ENCODE measurements at regions not wholly inside any gene's neighbourhood (a gene's known extent, or its start where the extent isn't known, plus 50 kb on each side); places are given as distances from the start of the nearest gene placed in this dataset.
"Not testable (repeated sequence)": the region's sequence is repeated elsewhere in the genome, so short reads cannot be mapped to it uniquely, and the experiment has no call there.

GRCh38 chr13:56713656-56714055, 427.1 kb upstream of the PRR20A start:
- no peak for DNase-seq (ENCODE audit: low read depth)

- no peak for DNase-seq (ENCODE audit: low read depth)
Observed at GRCh38 chr13:56718791-56719190, 421.9 kb upstream of the PRR20A start.

- DNase-seq (ENCODE audit: low read depth): no peak
Observed at GRCh38 chr13:56720841-56721240, 419.9 kb upstream of the PRR20A start.

DNA sequence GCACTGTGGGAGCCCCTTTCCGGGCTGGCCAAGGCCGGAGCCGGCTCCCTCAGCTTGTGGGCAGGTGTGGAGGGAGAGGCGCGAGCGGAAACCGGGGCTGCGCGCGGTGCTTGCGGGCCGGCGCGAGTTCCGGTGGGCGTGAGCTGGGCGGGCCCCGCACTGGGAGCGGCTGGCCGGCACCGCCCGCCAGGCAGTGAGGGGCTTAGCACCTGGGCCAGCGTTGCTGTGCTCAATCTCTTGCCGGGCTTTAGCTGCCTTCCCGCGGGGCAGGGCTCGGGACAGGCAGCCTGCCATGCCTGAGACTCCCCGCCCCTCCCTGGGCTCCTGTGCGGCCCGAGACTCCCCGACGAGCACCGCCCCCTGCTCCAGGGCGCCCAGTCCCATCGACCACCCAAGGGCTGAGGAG, 405.2 kb upstream of the PRR20A start:
- DNase-seq (ENCODE audit: low read depth): no peak

DNA sequence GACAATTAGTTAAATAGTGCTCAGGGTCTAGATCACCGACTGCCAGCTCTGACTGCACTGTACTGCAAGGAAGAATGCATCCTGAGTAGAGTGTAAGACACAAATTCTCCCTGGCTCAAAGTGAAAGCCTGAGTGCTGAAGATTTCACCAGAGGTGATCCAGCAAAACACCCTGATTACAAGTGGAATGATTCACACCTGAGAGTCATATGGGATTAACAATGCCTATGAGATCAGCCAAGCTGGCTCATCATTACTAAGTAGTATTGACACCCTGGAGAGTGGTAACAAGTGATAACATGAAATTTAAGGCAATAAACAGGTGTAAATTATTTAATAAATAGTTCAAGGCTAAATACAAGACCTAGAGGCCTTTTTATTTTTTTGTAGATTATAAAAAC, 403.8 kb upstream of the PRR20A start:
- no peak for DNase-seq (ENCODE audit: low read depth)

GRCh38 chr13:56752636-56753035, 388.1 kb upstream of the PRR20A start:
- no peak for DNase-seq (ENCODE audit: low read depth)

DNA sequence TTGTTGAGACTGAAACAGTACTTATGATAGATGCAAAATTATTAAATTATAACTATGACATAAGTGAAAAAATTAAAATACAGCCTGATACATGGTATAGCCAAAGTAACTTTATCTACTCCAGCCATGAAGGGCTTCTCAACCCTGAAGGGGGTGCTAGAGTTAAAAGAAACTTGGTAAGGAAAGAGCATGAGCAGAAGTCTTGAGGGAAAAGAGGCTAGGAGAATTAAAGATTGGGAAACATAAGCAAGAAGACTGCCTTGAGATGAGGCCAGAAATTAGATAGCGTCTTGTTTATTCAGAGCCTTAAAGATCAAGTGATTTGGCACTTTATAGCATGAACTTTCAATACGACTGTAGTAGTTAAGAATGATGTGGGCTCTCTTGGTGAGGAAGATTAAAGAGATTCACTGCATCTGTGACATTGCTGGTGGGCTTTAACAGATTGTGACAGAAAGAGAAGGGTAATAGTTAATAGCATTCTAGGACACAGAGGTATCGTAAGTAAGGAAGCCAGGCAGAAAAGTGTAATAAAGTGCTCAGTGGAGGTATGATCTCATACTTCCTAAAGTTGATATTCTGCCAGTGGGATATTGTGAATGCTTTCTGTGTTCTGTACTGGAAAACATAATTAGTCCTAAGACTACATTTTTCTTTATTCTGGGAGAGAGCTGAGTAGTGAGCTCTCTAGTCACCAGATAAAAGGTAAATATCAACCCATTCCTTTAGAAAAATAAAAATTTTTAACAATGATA, 385.4 kb upstream of the PRR20A start:
- DNase-seq (ENCODE audit: low read depth): no peak

GRCh38 chr13:56763333-56763732, 377.4 kb upstream of the PRR20A start:
- not testable (repeated sequence) for DNase-seq (ENCODE audit: low read depth)

DNA sequence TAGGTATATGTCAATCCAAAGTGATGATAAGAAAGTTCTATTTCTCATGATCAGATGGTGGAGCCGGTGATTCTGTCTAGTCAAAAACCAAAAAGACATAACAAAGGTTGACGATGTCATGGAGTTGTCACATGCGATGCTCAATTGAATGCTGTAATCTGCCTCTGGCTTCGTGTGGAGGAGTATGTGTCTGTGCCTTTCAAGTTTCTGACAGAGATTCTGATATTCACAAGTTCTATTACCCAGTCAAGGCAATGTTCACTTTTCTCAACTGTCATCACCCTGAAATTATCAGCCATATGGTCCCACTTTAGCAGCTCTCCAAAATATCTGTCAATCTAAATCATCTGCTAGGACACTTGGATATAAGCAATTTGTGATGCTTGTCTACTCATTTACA, 367.6 kb upstream of the PRR20A start:
- no peak for DNase-seq (ENCODE audit: low read depth)

DNA sequence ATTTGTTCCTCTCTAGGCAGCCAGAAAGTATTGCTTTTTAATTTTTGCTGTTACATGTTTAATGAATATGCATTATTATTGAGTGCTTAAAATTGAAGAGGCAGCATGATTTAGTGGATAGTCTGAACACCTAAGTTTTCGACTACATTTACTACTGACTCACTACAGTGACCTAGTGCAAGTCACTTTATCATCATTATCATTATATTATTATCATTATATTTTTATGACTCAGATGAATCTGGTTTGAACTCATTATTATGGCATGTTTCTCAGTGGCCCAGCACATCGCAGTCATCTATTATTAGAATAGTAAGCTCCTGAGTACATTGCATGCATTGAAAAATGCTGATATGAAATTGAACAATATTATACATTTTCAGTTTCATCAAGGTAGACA, 351.2 kb upstream of the PRR20A start:
- no peak for DNase-seq (ENCODE audit: low read depth)

DNA sequence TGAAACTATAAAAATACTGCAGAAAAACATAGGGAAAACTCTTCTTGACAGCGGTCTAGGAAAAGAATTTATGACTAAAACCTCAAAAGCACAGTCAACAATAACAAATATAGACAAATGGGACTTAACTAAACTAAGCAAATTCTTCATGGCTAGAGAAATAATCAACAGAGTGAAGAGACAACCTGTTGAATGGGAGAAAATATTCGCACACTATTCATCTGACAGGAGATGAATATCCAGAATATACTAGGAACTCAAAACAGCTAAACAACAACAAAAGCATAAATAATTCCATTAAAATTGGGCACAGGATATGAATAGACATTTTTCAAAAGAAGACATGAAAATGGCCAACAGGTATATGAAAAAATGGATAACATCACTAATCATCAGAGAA, 303.6 kb upstream of the PRR20A start:
- no peak for DNase-seq (ENCODE audit: low read depth)

DNA sequence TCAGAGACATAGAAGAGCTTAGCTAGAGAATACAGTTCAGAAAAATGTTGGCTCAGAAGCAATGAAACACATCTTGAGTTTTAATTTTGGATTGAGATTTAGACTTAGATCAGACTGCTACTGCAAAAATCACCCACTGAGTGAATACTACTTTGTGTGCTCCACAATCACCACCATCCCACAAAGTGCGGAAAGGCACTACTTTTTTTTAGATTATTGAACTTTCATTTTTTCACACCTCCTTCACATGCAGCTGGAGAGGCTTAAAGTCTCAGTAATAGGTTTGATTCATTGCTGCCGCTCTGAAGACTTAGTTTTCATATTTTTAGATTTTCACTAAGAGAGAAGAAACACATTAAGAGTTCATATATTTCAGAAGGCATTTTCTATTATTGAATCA, 289.9 kb upstream of the PRR20A start:
- DNase-seq (ENCODE audit: low read depth): no peak

- no peak for DNase-seq (ENCODE audit: low read depth)
Observed at GRCh38 chr13:56861476-56861875, 279.2 kb upstream of the PRR20A start.

DNA sequence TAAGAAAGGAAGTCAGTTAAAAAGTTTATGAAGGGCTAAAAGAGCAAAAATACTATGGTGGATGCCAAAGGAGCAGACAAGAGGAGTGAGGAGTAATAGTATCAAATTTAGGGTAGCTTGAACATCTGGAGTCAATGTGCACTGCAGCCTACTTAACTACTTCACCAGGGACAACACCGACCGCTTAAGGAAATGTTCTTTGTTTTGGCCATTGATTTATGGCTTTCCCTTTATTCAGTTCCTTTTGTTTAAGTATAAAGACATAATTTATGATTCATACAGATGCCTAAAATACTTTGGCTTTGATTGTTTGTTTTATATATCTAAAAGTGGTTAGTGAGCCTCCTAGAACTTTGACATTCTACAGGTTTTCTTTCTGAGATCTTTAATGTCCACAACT, 276.3 kb upstream of the PRR20A start:
- DNase-seq (ENCODE audit: low read depth): no peak

DNA sequence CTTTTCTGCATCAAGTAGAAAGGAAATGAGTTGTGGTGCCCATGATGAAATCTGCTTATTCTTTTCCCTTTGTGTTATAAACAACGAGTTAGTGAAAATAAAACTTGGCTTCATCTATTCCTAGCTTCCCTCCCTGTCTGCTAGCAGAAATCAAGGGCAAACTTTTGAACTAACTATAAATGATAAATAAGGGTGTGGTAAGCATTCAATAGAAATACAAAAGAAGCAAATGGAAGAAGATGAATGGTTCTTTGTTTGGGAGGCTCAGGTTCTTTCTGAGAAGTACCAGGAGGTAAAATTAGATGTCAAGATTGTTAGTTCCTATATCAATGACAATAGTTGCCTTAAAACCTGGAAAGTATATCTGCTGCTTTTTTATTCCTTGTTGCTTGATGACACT, 275.3 kb upstream of the PRR20A start:
- DNase-seq (ENCODE audit: low read depth): no peak

- DNase-seq (ENCODE audit: low read depth): no peak
Observed at GRCh38 chr13:56869671-56870070, 271.0 kb upstream of the PRR20A start.

- no peak for DNase-seq (ENCODE audit: low read depth)
Observed at GRCh38 chr13:56886398-56886797, 254.3 kb upstream of the PRR20A start.

DNA sequence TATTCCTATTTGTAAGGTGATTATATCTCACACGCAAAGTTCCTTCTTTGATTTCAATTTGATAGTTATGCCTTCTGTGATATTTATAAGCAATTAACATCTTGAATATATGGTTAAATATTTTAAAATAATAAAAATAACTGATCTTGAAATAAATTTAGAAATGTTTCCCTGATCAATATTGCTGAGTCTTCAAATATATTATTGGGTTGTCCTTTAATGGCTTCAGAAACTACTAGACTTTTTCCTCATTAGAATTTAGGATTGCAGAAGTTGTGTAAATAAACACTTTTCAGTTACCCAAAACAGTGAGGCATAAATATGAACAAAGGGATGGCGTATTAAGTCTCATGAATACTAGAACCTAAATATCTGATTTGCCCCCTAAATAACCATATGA, 252.3 kb upstream of the PRR20A start:
- no peak for DNase-seq (ENCODE audit: low read depth)

GRCh38 chr13:56893843-56894242, 246.9 kb upstream of the PRR20A start:
- no peak for DNase-seq (ENCODE audit: low read depth)

GRCh38 chr13:56900549-56901279, 240.0 kb upstream of the PRR20A start:
- no peak for DNase-seq (ENCODE audit: low read depth)

DNA sequence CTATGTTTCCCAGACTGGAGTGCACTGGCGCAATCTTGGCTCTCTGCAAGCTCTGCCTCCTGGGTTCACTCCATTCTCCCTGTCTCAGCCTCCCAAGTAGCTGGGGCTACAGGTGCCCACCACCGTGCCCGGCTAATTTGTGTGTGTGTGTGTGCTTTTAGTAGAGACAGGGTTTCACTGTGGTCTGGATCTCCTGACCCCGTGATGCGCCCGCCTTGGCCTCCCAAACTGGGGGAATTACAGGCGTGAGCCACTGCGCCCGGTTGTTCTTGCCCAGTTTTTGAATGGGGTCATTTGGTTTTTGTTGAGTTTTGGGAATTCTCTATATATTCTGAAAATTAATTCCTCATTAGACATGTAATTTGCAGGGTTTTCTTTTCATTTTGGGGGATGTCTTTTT, 238.4 kb upstream of the PRR20A start:
- DNase-seq (ENCODE audit: low read depth): no peak

GRCh38 chr13:56903710-56904282, 236.9 kb upstream of the PRR20A start:
- DNase-seq (ENCODE audit: low read depth): no peak

GRCh38 chr13:56906909-56907308, 233.8 kb upstream of the PRR20A start:
- no peak for DNase-seq (ENCODE audit: low read depth)
